WTC11 (cell line): ENCODE measurements at regions not wholly inside any gene's neighbourhood (a gene's known extent, or its start where the extent isn't known, plus 50 kb on each side); places are given as distances from the start of the nearest gene placed in this dataset.
A peak's percentile ranks its signal among the peaks of the same experiment; 100 is the strongest.

Experiments
- ATAC-seq: fragments of 200-7000 bp; cut with Tn5 transposase; 2 replicates; pipeline ENCODE4 v1.10.0; 2021; ENCODE audit warnings: mild to moderate bottlenecking, moderate library complexity
- CTCF ChIA-PET: fragments of 300-600 bp; sonication (Branson Sonifier 250); formaldehyde crosslinking; loops from one replicate; lab custom pipeline; 2021; ENCODE audit warnings: antibody characterized with exemption; lab: Charles Lee
- POLR2A ChIA-PET: fragments of 350-600 bp; sonication (Branson Sonifier 250); formaldehyde crosslinking; loops from one replicate; lab custom pipeline; 2021; ENCODE audit warnings: antibody characterized with exemption; lab: Charles Lee
- DNase-seq: peaks from one replicate; pipeline ENCODE4 v3.0.0; 2021; ENCODE audit warnings: low spot score
- H3K27ac Mint-ChIP-seq: 2 replicates; pipeline ENCODE4 v1.8.0; 2021; ENCODE audit warnings: mixed read lengths
- H3K27me3 Mint-ChIP-seq: 2 replicates; pipeline ENCODE4 v1.8.0; 2021; ENCODE audit warnings: low read depth, mild to moderate bottlenecking, moderate library complexity, mixed read lengths
- H3K36me3 Mint-ChIP-seq: 2 replicates; pipeline ENCODE4 v1.8.0; 2021; ENCODE audit warnings: mixed read lengths
- H3K4me1 Mint-ChIP-seq: 2 replicates; pipeline ENCODE4 v1.8.0; 2022; ENCODE audit warnings: mixed read lengths
- H3K4me3 Mint-ChIP-seq: 2 replicates; pipeline ENCODE4 v1.8.0; 2021; ENCODE audit warnings: mild to moderate bottlenecking, moderate library complexity, mixed read lengths
- H3K9me3 Mint-ChIP-seq: 2 replicates; pipeline ENCODE4 v1.8.0; 2021; ENCODE audit warnings: mixed read lengths
- CDX4 ChIP-seq: fragments of 250-450 bp; sonication (Bioruptor Pico); IDR thresholded peaks from 2 replicates; pipeline ENCODE4 v1.9.0; 2021; ENCODE audit warnings: moderate library complexity, mild to moderate bottlenecking, inconsistent platforms, borderline replicate concordance
- ETV6 ChIP-seq: sonication (generic); formaldehyde crosslinking; IDR thresholded peaks from 2 replicates; pipeline ENCODE4 v1.8.1; 2022; ENCODE audit warnings: mild to moderate bottlenecking, missing genetic modification reagents
- FOXJ3 ChIP-seq: sonication (generic); formaldehyde crosslinking; IDR thresholded peaks from 2 replicates; pipeline ENCODE4 v1.9.0; 2021; ENCODE audit warnings: missing genetic modification reagents, mild to moderate bottlenecking, borderline replicate concordance
- HMGA2 ChIP-seq: fragments of 250-450 bp; sonication (Bioruptor Pico); IDR thresholded peaks from 2 replicates; pipeline ENCODE4 v1.4.0; 2021; ENCODE audit warnings: mild to moderate bottlenecking, moderate library complexity
- MLX ChIP-seq: sonication (generic); formaldehyde crosslinking; IDR thresholded peaks from 2 replicates; pipeline ENCODE4 v1.8.1; 2023; ENCODE audit warnings: mild to moderate bottlenecking, missing genetic modification reagents, moderate library complexity
- NFATC4 ChIP-seq: fragments of 250-450 bp; sonication (Bioruptor Pico); IDR thresholded peaks from 2 replicates; pipeline ENCODE4 v1.9.0; 2021; ENCODE audit warnings: mild to moderate bottlenecking
- PRRX2 ChIP-seq: fragments of 250-450 bp; sonication (Bioruptor Pico); IDR thresholded peaks from 2 replicates; pipeline ENCODE4 v1.8.0; 2021; ENCODE audit warnings: mild to moderate bottlenecking
- SMAD4 ChIP-seq: sonication (generic); formaldehyde crosslinking; IDR thresholded peaks from 2 replicates; pipeline ENCODE4 v1.8.0; 2022; ENCODE audit warnings: mild to moderate bottlenecking, missing genetic modification reagents
- TCF7 ChIP-seq: sonication (generic); formaldehyde crosslinking; IDR thresholded peaks from 2 replicates; pipeline ENCODE4 v1.8.0; 2022; ENCODE audit warnings: mild to moderate bottlenecking, low read depth, missing genetic modification reagents, moderate library complexity
- ZBTB21 ChIP-seq: sonication (generic); formaldehyde crosslinking; IDR thresholded peaks from 2 replicates; pipeline ENCODE4 v1.8.1; 2023; ENCODE audit warnings: mild to moderate bottlenecking, missing genetic modification reagents, borderline replicate concordance
- ZNF121 ChIP-seq: sonication (generic); formaldehyde crosslinking; IDR thresholded peaks from 2 replicates; pipeline ENCODE4 v1.8.0; 2023; ENCODE audit warnings: missing genetic modification reagents
- ZNF138 ChIP-seq: sonication (generic); formaldehyde crosslinking; conservative IDR thresholded peaks from 2 replicates; pipeline ENCODE4 v1.8.1; 2022; ENCODE audit warnings: mild to moderate bottlenecking, moderate library complexity, missing genetic modification reagents
- ZNF232 ChIP-seq: sonication (generic); formaldehyde crosslinking; IDR thresholded peaks from 2 replicates; pipeline ENCODE4 v1.8.0; 2022; ENCODE audit warnings: mild to moderate bottlenecking, missing genetic modification reagents
- ZNF263 ChIP-seq: sonication (generic); formaldehyde crosslinking; IDR thresholded peaks from 2 replicates; pipeline ENCODE4 v1.8.1; 2022; ENCODE audit warnings: low read depth, mild to moderate bottlenecking, moderate library complexity, missing genetic modification reagents
- ZNF671 ChIP-seq: fragments of 250-450 bp; sonication (Bioruptor Pico); IDR thresholded peaks from 2 replicates; pipeline ENCODE4 v1.8.0; 2021; ENCODE audit warnings: mild to moderate bottlenecking
- TF ChIP-seq, protein P1 (sequence below): sonication (generic); formaldehyde crosslinking; conservative IDR thresholded peaks from 2 replicates; pipeline ENCODE4 v1.8.1; 2022; ENCODE audit warnings: mild to moderate bottlenecking, missing genetic modification reagents
- TF ChIP-seq, protein P2 (sequence below): fragments of 250-450 bp; sonication (Bioruptor Pico); IDR thresholded peaks from 2 replicates; pipeline ENCODE4 v1.9.0; 2021; ENCODE audit warnings: mild to moderate bottlenecking
- TF ChIP-seq, protein P3 (sequence below): fragments of 250-450 bp; sonication (Bioruptor Pico); IDR thresholded peaks from 2 replicates; pipeline ENCODE4 v1.8.0; 2021; ENCODE audit warnings: mild to moderate bottlenecking
- TF ChIP-seq, protein P4 (sequence below): sonication (generic); formaldehyde crosslinking; IDR thresholded peaks from 2 replicates; pipeline ENCODE4 v1.8.0; 2023; ENCODE audit warnings: missing genetic modification reagents

DNA sequence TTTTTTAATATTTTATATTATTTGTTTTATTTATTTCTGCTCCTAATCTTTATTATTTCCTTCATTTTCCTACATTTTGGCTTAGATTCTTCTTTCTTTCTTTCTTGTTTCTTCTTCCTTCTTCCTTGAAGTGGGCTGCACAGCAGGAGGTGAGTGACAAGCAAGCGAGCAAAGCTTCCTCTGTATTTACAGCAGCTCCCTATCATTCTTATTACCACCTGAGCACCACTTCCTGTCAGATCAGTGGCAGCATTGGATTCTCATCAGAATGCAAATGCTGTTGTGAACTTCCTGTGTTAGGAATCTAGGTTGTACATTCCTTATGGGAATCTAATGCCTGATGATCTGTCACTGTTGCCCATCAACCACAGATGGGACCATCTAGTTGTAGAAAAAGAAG is 784.9 kb upstream of the LUZP2 start:
- POLR2A ChIA-PET: interaction anchor here (0.7 kb wide), 1 partner anchor 62 kb away, joined by 3 read pairs; no protein-coding TSS in a partner anchor
- TF ChIP-seq SMAD4: no peak
- no peak for TF ChIP-seq ZNF138 (CRISPR knock-in tag)
- TF ChIP-seq ZNF671 (CRISPR knock-in tag): no peak
- TF ChIP-seq CDX4 (CRISPR knock-in tag): no peak
- TF ChIP-seq NFATC4 (CRISPR knock-in tag): no peak
- peak; percentile 45; the same call in 1 of the 2 replicates for TF ChIP-seq HMGA2
- DNase-seq (peak; percentile 24), ATAC-seq (no peak)
- Mint-ChIP-seq H3K27ac (peak overlapping the region; percentile 24; the same call in 1 of the 2 replicates), H3K9me3 (peaks cover 44% of the 10 kb centered on the region), H3K27me3 (no peaks in the 10 kb centered on the region; the same call in 1 of the 2 replicates), H3K36me3 (peaks cover 11% of the 10 kb centered on the region), H3K4me3 (no peak overlapping the region), H3K4me1 (peaks cover 5% of the 10 kb centered on the region)
- CTCF ChIA-PET: no interaction called here

GRCh38 chr11:23719016-23719415 is 777.8 kb upstream of the LUZP2 start:
- Mint-ChIP-seq H3K9me3 (peaks cover 40% of the 10 kb centered on the region), H3K4me1 (no peaks in the 10 kb centered on the region), H3K27ac (no peak overlapping the region), H3K36me3 (peaks cover 23% of the 10 kb centered on the region), H3K27me3 (no peaks in the 10 kb centered on the region; the same call in 1 of the 2 replicates), H3K4me3 (no peak overlapping the region)
- ATAC-seq (no peak), DNase-seq (no peak)
- CTCF ChIA-PET: no interaction called here
- TF ChIP-seq FOXJ3 (no peak), MLX (CRISPR knock-in tag) (no peak), TCF7 (CRISPR knock-in tag) (no peak), ZNF121 (CRISPR knock-in tag) (no peak), PRRX2 (CRISPR knock-in tag) (no peak), ZBTB21 (CRISPR knock-in tag) (no peak), ZNF671 (CRISPR knock-in tag) (no peak), ETV6 (no peak), ZNF232 (CRISPR knock-in tag) (no peak), ZNF263 (CRISPR knock-in tag) (no peak)
- TF ChIP-seq, protein P1, sequence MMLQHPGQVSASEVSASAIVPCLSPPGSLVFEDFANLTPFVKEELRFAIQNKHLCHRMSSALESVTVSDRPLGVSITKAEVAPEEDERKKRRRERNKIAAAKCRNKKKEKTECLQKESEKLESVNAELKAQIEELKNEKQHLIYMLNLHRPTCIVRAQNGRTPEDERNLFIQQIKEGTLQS (CRISPR knock-in tag): no peak
- TF ChIP-seq, protein P2, sequence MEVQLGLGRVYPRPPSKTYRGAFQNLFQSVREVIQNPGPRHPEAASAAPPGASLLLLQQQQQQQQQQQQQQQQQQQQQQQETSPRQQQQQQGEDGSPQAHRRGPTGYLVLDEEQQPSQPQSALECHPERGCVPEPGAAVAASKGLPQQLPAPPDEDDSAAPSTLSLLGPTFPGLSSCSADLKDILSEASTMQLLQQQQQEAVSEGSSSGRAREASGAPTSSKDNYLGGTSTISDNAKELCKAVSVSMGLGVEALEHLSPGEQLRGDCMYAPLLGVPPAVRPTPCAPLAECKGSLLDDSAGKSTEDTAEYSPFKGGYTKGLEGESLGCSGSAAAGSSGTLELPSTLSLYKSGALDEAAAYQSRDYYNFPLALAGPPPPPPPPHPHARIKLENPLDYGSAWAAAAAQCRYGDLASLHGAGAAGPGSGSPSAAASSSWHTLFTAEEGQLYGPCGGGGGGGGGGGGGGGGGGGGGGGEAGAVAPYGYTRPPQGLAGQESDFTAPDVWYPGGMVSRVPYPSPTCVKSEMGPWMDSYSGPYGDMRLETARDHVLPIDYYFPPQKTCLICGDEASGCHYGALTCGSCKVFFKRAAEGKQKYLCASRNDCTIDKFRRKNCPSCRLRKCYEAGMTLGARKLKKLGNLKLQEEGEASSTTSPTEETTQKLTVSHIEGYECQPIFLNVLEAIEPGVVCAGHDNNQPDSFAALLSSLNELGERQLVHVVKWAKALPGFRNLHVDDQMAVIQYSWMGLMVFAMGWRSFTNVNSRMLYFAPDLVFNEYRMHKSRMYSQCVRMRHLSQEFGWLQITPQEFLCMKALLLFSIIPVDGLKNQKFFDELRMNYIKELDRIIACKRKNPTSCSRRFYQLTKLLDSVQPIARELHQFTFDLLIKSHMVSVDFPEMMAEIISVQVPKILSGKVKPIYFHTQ (CRISPR knock-in tag): no peak
- TF ChIP-seq, protein P3, sequence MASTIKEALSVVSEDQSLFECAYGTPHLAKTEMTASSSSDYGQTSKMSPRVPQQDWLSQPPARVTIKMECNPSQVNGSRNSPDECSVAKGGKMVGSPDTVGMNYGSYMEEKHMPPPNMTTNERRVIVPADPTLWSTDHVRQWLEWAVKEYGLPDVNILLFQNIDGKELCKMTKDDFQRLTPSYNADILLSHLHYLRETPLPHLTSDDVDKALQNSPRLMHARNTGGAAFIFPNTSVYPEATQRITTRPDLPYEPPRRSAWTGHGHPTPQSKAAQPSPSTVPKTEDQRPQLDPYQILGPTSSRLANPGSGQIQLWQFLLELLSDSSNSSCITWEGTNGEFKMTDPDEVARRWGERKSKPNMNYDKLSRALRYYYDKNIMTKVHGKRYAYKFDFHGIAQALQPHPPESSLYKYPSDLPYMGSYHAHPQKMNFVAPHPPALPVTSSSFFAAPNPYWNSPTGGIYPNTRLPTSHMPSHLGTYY: no peak
- TF ChIP-seq, protein P4, sequence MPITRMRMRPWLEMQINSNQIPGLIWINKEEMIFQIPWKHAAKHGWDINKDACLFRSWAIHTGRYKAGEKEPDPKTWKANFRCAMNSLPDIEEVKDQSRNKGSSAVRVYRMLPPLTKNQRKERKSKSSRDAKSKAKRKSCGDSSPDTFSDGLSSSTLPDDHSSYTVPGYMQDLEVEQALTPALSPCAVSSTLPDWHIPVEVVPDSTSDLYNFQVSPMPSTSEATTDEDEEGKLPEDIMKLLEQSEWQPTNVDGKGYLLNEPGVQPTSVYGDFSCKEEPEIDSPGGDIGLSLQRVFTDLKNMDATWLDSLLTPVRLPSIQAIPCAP (CRISPR knock-in tag): no peak
- POLR2A ChIA-PET: no interaction called here
